Uterus (tissue), 2 donors: ENCODE measurements at regions not wholly inside any gene's neighbourhood (a gene's known extent, or its start where the extent isn't known, plus 50 kb on each side); places are given as distances from the start of the nearest gene placed in this dataset.

Experiments used
- CTCF ChIP-seq, 4 experiments: fragments of 200-600 bp in 2 of 4; fragments of 450-650 bp in 2 of 4; sonication (generic) in 2 of 4; IDR thresholded peaks; one replicate each; pipeline ENCODE4 v1.5.1; 2016 to 2019; ENCODE audit warnings: antibody characterized with exemption in 4 of 4, mild to moderate bottlenecking in 2 of 4, moderate library complexity in 1 of 4
- POLR2A ChIP-seq, 2 donors: fragments of 450-650 bp; IDR thresholded peaks; one replicate each; pipeline ENCODE4 v1.6.1; 2016; ENCODE audit warnings: antibody characterized with exemption in 2 of 2, mild to moderate bottlenecking in 1 of 2, moderate library complexity in 1 of 2

GRCh38 chr2:125679903-125680302 is 976.1 kb upstream of the GYPC start:
- TF ChIP-seq CTCF (IDR thresholded peaks at IDR 0.05) (no peak), POLR2A (IDR thresholded peaks at IDR 0.05) (no peak)
